ENCODE measurements at regions not wholly inside any gene's neighbourhood (a gene's known extent, or its start where the extent isn't known, plus 50 kb on each side); places are given as distances from the start of the nearest gene placed in this dataset.
A peak's percentile ranks its signal among the peaks of the same experiment; 100 is the strongest.
"Not testable (repeated sequence)": the region's sequence is repeated elsewhere in the genome, so short reads cannot be mapped to it uniquely, and the experiment has no call there.

- 77 to 92% (median 83%) methylated on average over 2 of the region's 2 CpGs for WGBS, 3 donors
- FAIRE-seq (no peak), DNase-seq (no peak)
- Histone ChIP-seq H3K27ac (ENCODE audit: low read depth in 1 of 3, low read length in 2 of 3) (no peak overlapping the region), H3K36me3 (ENCODE audit: control insufficient read depth in 3 of 3, insufficient read depth in 2 of 3, low read depth in 1 of 3, low read length in 3 of 3) (no peaks in the 10 kb centered on the region), H3K27me3 (ENCODE audit: control insufficient read depth in 3 of 3, insufficient read depth in 3 of 3, low read length in 3 of 3) (no peaks in the 10 kb centered on the region), H3K9me3 (ENCODE audit: control insufficient read depth in 2 of 2, insufficient read depth in 1 of 2, low read depth in 1 of 2, low read length in 1 of 2) (no peaks in the 10 kb centered on the region), H3K4me1 (ENCODE audit: control insufficient read depth in 3 of 3, insufficient read depth in 2 of 3, low read depth in 1 of 3, low read length in 2 of 3) (no peaks in the 10 kb centered on the region), H3K4me3 (ENCODE audit: low read depth in 1 of 3, low read length in 3 of 3) (no peak overlapping the region)
Measured at GRCh38 chr1:14265495-14265894, 333.0 kb upstream of the KAZN start.

GRCh38 chr1:14267991-14268390 lies 330.5 kb upstream of the KAZN start:
- no peaks in the 10 kb centered on the region for H3K36me3 ChIP-seq (ENCODE audit: control insufficient read depth in 3 of 3, insufficient read depth in 2 of 3, low read depth in 1 of 3, low read length in 3 of 3)
- 76 to 100% (median 82%) methylated on average over 2 of the region's 2 CpGs for WGBS, 3 donors
- peaks cover 0 to 3% of the 10 kb centered on the region in 2 donors for H3K9me3 ChIP-seq (ENCODE audit: control insufficient read depth in 2 of 2, insufficient read depth in 1 of 2, low read depth in 1 of 2, low read length in 1 of 2)
- H3K27ac ChIP-seq (ENCODE audit: low read depth in 1 of 3, low read length in 2 of 3) = no peak overlapping the region
- FAIRE-seq = no peak
- no peak for DNase-seq
- H3K4me3 ChIP-seq (ENCODE audit: low read depth in 1 of 3, low read length in 3 of 3) = no peak overlapping the region
- no peaks in the 10 kb centered on the region for H3K4me1 ChIP-seq (ENCODE audit: control insufficient read depth in 3 of 3, insufficient read depth in 2 of 3, low read depth in 1 of 3, low read length in 2 of 3)
- no peaks in the 10 kb centered on the region for H3K27me3 ChIP-seq (ENCODE audit: control insufficient read depth in 3 of 3, insufficient read depth in 3 of 3, low read length in 3 of 3)

- WGBS, 3 donors = 82 to 98% (median 98%) methylated on average over 7 of the region's 7 CpGs
- Histone ChIP-seq H3K4me1 (ENCODE audit: control insufficient read depth in 3 of 3, insufficient read depth in 2 of 3, low read depth in 1 of 3, low read length in 2 of 3) (no peaks in the 10 kb centered on the region), H3K27ac (ENCODE audit: low read depth in 1 of 3, low read length in 2 of 3) (no peak overlapping the region), H3K36me3 (ENCODE audit: control insufficient read depth in 3 of 3, insufficient read depth in 2 of 3, low read depth in 1 of 3, low read length in 3 of 3) (no peaks in the 10 kb centered on the region), H3K27me3 (ENCODE audit: control insufficient read depth in 3 of 3, insufficient read depth in 3 of 3, low read length in 3 of 3) (no peaks in the 10 kb centered on the region), H3K9me3 (ENCODE audit: control insufficient read depth in 2 of 2, insufficient read depth in 1 of 2, low read depth in 1 of 2, low read length in 1 of 2) (peaks cover 0 to 3% of the 10 kb centered on the region in 2 donors), H3K4me3 (ENCODE audit: low read depth in 1 of 3, low read length in 3 of 3) (no peak overlapping the region)
- FAIRE-seq = no peak
- no peak for DNase-seq
Measured at GRCh38 chr1:14270821-14271220, 327.7 kb upstream of the KAZN start.

- no peak overlapping the region for H3K27ac ChIP-seq (ENCODE audit: low read depth in 1 of 3, low read length in 2 of 3)
- 84 to 86% (median 86%) methylated on average over 5 of the region's 5 CpGs for WGBS, 3 donors
- H3K36me3 ChIP-seq (ENCODE audit: control insufficient read depth in 3 of 3, insufficient read depth in 2 of 3, low read depth in 1 of 3, low read length in 3 of 3) = no peaks in the 10 kb centered on the region
- H3K4me1 ChIP-seq (ENCODE audit: control insufficient read depth in 3 of 3, insufficient read depth in 2 of 3, low read depth in 1 of 3, low read length in 2 of 3) = no peaks in the 10 kb centered on the region
- no peak for FAIRE-seq
- no peak overlapping the region for H3K4me3 ChIP-seq (ENCODE audit: low read depth in 1 of 3, low read length in 3 of 3)
- no peak for DNase-seq
- H3K9me3 ChIP-seq (ENCODE audit: control insufficient read depth in 2 of 2, insufficient read depth in 1 of 2, low read depth in 1 of 2, low read length in 1 of 2) = peaks cover 0 to 3% of the 10 kb centered on the region in 2 donors
- H3K27me3 ChIP-seq (ENCODE audit: control insufficient read depth in 3 of 3, insufficient read depth in 3 of 3, low read length in 3 of 3) = no peaks in the 10 kb centered on the region
Measured at GRCh38 chr1:14273811-14274210, 324.7 kb upstream of the KAZN start.

GRCh38 chr1:14279891-14280290 lies 318.6 kb upstream of the KAZN start:
- DNase-seq; H3K27me3 ChIP-seq (ENCODE audit: control insufficient read depth in 3 of 3, insufficient read depth in 3 of 3, low read length in 3 of 3); FAIRE-seq; H3K4me1 ChIP-seq (ENCODE audit: control insufficient read depth in 3 of 3, insufficient read depth in 2 of 3, low read depth in 1 of 3, low read length in 2 of 3); H3K36me3 ChIP-seq (ENCODE audit: control insufficient read depth in 3 of 3, insufficient read depth in 2 of 3, low read depth in 1 of 3, low read length in 3 of 3); H3K27ac ChIP-seq (ENCODE audit: low read depth in 1 of 3, low read length in 2 of 3); H3K4me3 ChIP-seq (ENCODE audit: low read depth in 1 of 3, low read length in 3 of 3); H3K9me3 ChIP-seq (ENCODE audit: control insufficient read depth in 2 of 2, insufficient read depth in 1 of 2, low read depth in 1 of 2, low read length in 1 of 2): not testable (repeated sequence)
- WGBS, 3 donors = 91 to 94% (median 92%) methylated on average over 12 of the region's 12 CpGs

- FAIRE-seq = no peak
- H3K4me1 ChIP-seq (ENCODE audit: control insufficient read depth in 3 of 3, insufficient read depth in 2 of 3, low read depth in 1 of 3, low read length in 2 of 3) = peaks cover 0 to 4% (median 0%) of the 10 kb centered on the region in 3 donors
Measured at GRCh38 chr1:14280909-14281308, 317.6 kb upstream of the KAZN start.

GRCh38 chr1:14281412-14281811 lies 317.1 kb upstream of the KAZN start:
- Histone ChIP-seq H3K36me3 (ENCODE audit: control insufficient read depth in 3 of 3, insufficient read depth in 2 of 3, low read depth in 1 of 3, low read length in 3 of 3) (no peaks in the 10 kb centered on the region), H3K4me3 (ENCODE audit: low read depth in 1 of 3, low read length in 3 of 3) (no peak overlapping the region), H3K9me3 (ENCODE audit: control insufficient read depth in 2 of 2, insufficient read depth in 1 of 2, low read depth in 1 of 2, low read length in 1 of 2) (peaks cover 0 to 6% of the 10 kb centered on the region in 2 donors), H3K27me3 (ENCODE audit: control insufficient read depth in 3 of 3, insufficient read depth in 3 of 3, low read length in 3 of 3) (no peaks in the 10 kb centered on the region), H3K4me1 (ENCODE audit: control insufficient read depth in 3 of 3, insufficient read depth in 2 of 3, low read depth in 1 of 3, low read length in 2 of 3) (peaks cover 0 to 4% (median 0%) of the 10 kb centered on the region in 3 donors), H3K27ac (ENCODE audit: low read depth in 1 of 3, low read length in 2 of 3) (no peak overlapping the region)
- 17 to 73% (median 44%) methylated on average over 1 of the region's 1 CpG for WGBS, 3 donors
- FAIRE-seq = no peak
- DNase-seq = no peak

More at GRCh38 chr1:14280909-14281308, 317.6 kb upstream of the KAZN start:
- Histone ChIP-seq H3K27ac (ENCODE audit: low read depth in 1 of 3, low read length in 2 of 3) (no peak overlapping the region), H3K9me3 (ENCODE audit: control insufficient read depth in 2 of 2, insufficient read depth in 1 of 2, low read depth in 1 of 2, low read length in 1 of 2) (peaks cover 0 to 6% of the 10 kb centered on the region in 2 donors), H3K4me3 (ENCODE audit: low read depth in 1 of 3, low read length in 3 of 3) (no peak overlapping the region), H3K36me3 (ENCODE audit: control insufficient read depth in 3 of 3, insufficient read depth in 2 of 3, low read depth in 1 of 3, low read length in 3 of 3) (no peaks in the 10 kb centered on the region), H3K27me3 (ENCODE audit: control insufficient read depth in 3 of 3, insufficient read depth in 3 of 3, low read length in 3 of 3) (no peaks in the 10 kb centered on the region)
- 13 to 33% (median 26%) methylated on average over 2 of the region's 2 CpGs for WGBS, 3 donors
- DNase-seq = peak in 1 of 2 donors; percentile 15

- H3K4me3 ChIP-seq (ENCODE audit: low read depth in 1 of 3, low read length in 3 of 3) = no peak overlapping the region
- DNase-seq (no peak), FAIRE-seq (no peak)
- peaks cover 0 to 6% of the 10 kb centered on the region in 2 donors for H3K9me3 ChIP-seq (ENCODE audit: control insufficient read depth in 2 of 2, insufficient read depth in 1 of 2, low read depth in 1 of 2, low read length in 1 of 2)
- no peaks in the 10 kb centered on the region for H3K36me3 ChIP-seq (ENCODE audit: control insufficient read depth in 3 of 3, insufficient read depth in 2 of 3, low read depth in 1 of 3, low read length in 3 of 3)
- no peak overlapping the region for H3K27ac ChIP-seq (ENCODE audit: low read depth in 1 of 3, low read length in 2 of 3)
- peaks cover 0 to 4% (median 0%) of the 10 kb centered on the region in 3 donors for H3K4me1 ChIP-seq (ENCODE audit: control insufficient read depth in 3 of 3, insufficient read depth in 2 of 3, low read depth in 1 of 3, low read length in 2 of 3)
- 49 to 76% (median 62%) methylated on average over 7 of the region's 7 CpGs for WGBS, 3 donors
- no peaks in the 10 kb centered on the region for H3K27me3 ChIP-seq (ENCODE audit: control insufficient read depth in 3 of 3, insufficient read depth in 3 of 3, low read length in 3 of 3)
Measured at GRCh38 chr1:14282707-14283106, 315.8 kb upstream of the KAZN start.

- peaks cover 0 to 4% (median 0%) of the 10 kb centered on the region in 3 donors for H3K4me1 ChIP-seq (ENCODE audit: control insufficient read depth in 3 of 3, insufficient read depth in 2 of 3, low read depth in 1 of 3, low read length in 2 of 3)
- no peak for FAIRE-seq
- no peaks in the 10 kb centered on the region for H3K27me3 ChIP-seq (ENCODE audit: control insufficient read depth in 3 of 3, insufficient read depth in 3 of 3, low read length in 3 of 3)
- no peaks in the 10 kb centered on the region for H3K36me3 ChIP-seq (ENCODE audit: control insufficient read depth in 3 of 3, insufficient read depth in 2 of 3, low read depth in 1 of 3, low read length in 3 of 3)
- no peak overlapping the region for H3K4me3 ChIP-seq (ENCODE audit: low read depth in 1 of 3, low read length in 3 of 3)
- H3K9me3 ChIP-seq (ENCODE audit: control insufficient read depth in 2 of 2, insufficient read depth in 1 of 2, low read depth in 1 of 2, low read length in 1 of 2) = peaks cover 0 to 6% of the 10 kb centered on the region in 2 donors
- no peak overlapping the region for H3K27ac ChIP-seq (ENCODE audit: low read depth in 1 of 3, low read length in 2 of 3)
- 83 to 95% (median 88%) methylated on average over 2 of the region's 2 CpGs for WGBS, 3 donors
- DNase-seq = no peak
Measured at GRCh38 chr1:14285238-14285637, 313.2 kb upstream of the KAZN start.

All from small intestine (tissue), 7 donors.